A549 (cell line): ENCODE measurements at regions not wholly inside any gene's neighbourhood (a gene's known extent, or its start where the extent isn't known, plus 50 kb on each side); places are given as distances from the start of the nearest gene placed in this dataset.

Experiments
- ATAC-seq, 2 experiments: fragments of 200-7000 bp in 1 of 2; fragments of >200 bp in 1 of 2; cut with Nextera tagmentation in 1 of 2; cut with Tn5 transposase in 1 of 2; 3 replicates each; pipeline versions ENCODE4 v1.8.0 to v1.9.1; 2018 to 2020; ENCODE audit warnings: mild to moderate bottlenecking in 1 of 2, moderate library complexity in 1 of 2
- CTCF ChIA-PET: fragments of 300-600 bp; sonication (Branson Sonifier 250); formaldehyde crosslinking; extraction: SDS; loops from one replicate; lab custom pipeline; 2021; ENCODE audit warnings: antibody characterized with exemption, inconsistent platforms; lab: Yijun Ruan, JAX
- POLR2A ChIA-PET: fragments of 350-600 bp; formaldehyde crosslinking; extraction: SDS; loops from one replicate; lab custom pipeline; 2021; ENCODE audit warnings: antibody characterized with exemption, inconsistent platforms; lab: Yijun Ruan, JAX
- DNase-seq, 2 experiments: peaks; one replicate each; pipeline versions ENCODE4 v3.0.0 to v3.0.0-alpha.2; 2011 to 2016; ENCODE audit warnings: low read depth in 1 of 2, low spot score in 1 of 2
- FAIRE-seq: peaks from 2 replicates; lab custom pipeline; 2011; peaks lifted over from hg19 to GRCh38; lab: Jason Lieb, UNC
- H3K27ac ChIP-seq, 2 experiments: fragments of >200 bp; sonication (Bioruptor Twin); formaldehyde crosslinking; 3 replicates each; pipeline ENCODE4 v1.5.1; 2016 to 2017
- H3K4me1 ChIP-seq: fragments of >200 bp; sonication (Bioruptor Twin); formaldehyde crosslinking; 3 replicates; pipeline ENCODE4 v1.6.1; 2016
- H3K4me2 ChIP-seq: fragments of >200 bp; sonication (Bioruptor Twin); formaldehyde crosslinking; 3 replicates; pipeline ENCODE4 v1.6.1; 2016
- H3K4me3 ChIP-seq: fragments of >200 bp; sonication (Bioruptor Twin); formaldehyde crosslinking; 3 replicates; pipeline ENCODE4 v1.5.1; 2016
- H3K9me3 ChIP-seq: fragments of >200 bp; sonication (Bioruptor Twin); formaldehyde crosslinking; 3 replicates; pipeline ENCODE4 v1.6.1; 2016
- CTCF ChIP-seq: fragments of >200 bp; sonication (Bioruptor Twin); formaldehyde crosslinking; IDR thresholded peaks from 3 replicates; pipeline ENCODE4 v1.5.1; 2016
- EHMT2 ChIP-seq: fragments of 200-600 bp; sonication (generic); IDR thresholded peaks from 2 replicates; pipeline ENCODE4 v1.6.1; 2016; ENCODE audit warnings: antibody characterized with exemption, low read depth, mild to moderate bottlenecking, moderate library complexity
- EP300 ChIP-seq, 2 experiments: fragments of >200 bp; sonication (Bioruptor Twin); formaldehyde crosslinking; IDR thresholded peaks; 2 replicates in 1 of 2; 3 replicates in 1 of 2; pipeline ENCODE4 v1.6.1; 2016 to 2017
- FOSB ChIP-seq: fragments of 250-450 bp; sonication (Bioruptor Pico); IDR thresholded peaks from 2 replicates; pipeline ENCODE4 v1.5.0; 2020; ENCODE audit warnings: mild to moderate bottlenecking, moderate library complexity
- FOSL2 ChIP-seq, 2 experiments: fragments of 450-650 bp in 1 of 2; fragments of >200 bp in 1 of 2; sonication (Bioruptor Twin) in 1 of 2; formaldehyde crosslinking; IDR thresholded peaks; 2 replicates each; pipeline versions ENCODE4 v1.5.0 to v1.6.1; 2016 to 2020; ENCODE audit warnings: mild to moderate bottlenecking in 1 of 2, moderate library complexity in 1 of 2
- GATA3 ChIP-seq: IDR thresholded peaks from 2 replicates; pipeline ENCODE4 v1.6.1; 2012; ENCODE audit warnings: borderline replicate concordance
- HEYL ChIP-seq: fragments of 250-450 bp; sonication (Bioruptor Pico); IDR thresholded peaks from 2 replicates; pipeline ENCODE4 v1.8.0; 2021; ENCODE audit warnings: mild to moderate bottlenecking, moderate library complexity
- HMGXB4 ChIP-seq: fragments of 250-450 bp; sonication (Bioruptor Pico); IDR thresholded peaks from 2 replicates; pipeline ENCODE4 v1.5.0; 2021; ENCODE audit warnings: mild to moderate bottlenecking, moderate library complexity, borderline replicate concordance
- KDM5A ChIP-seq: fragments of 200-600 bp; sonication (generic); IDR thresholded peaks from 2 replicates; pipeline ENCODE4 v1.6.1; 2016; ENCODE audit warnings: antibody characterized with exemption, mild to moderate bottlenecking
- MAZ ChIP-seq: fragments of 150-350 bp; IDR thresholded peaks from 2 replicates; pipeline ENCODE4 v1.6.1; 2014; ENCODE audit warnings: antibody characterized with exemption, low read depth, low read length, borderline replicate concordance
- NR3C1 ChIP-seq: fragments of >200 bp; sonication (Bioruptor Twin); formaldehyde crosslinking; IDR thresholded peaks from 3 replicates; pipeline ENCODE4 v1.6.1; 2017
- PBX3 ChIP-seq: IDR thresholded peaks from 2 replicates; pipeline ENCODE4 v1.6.1; 2012
- POLR2A ChIP-seq: IDR thresholded peaks from 2 replicates; pipeline ENCODE4 v1.6.1; 2012; ENCODE audit warnings: mild to moderate bottlenecking, low read length
- RCOR1 ChIP-seq: fragments of 150-350 bp; IDR thresholded peaks from 2 replicates; pipeline ENCODE4 v1.6.1; 2014; ENCODE audit warnings: antibody characterized with exemption, low read length, low read depth
- USF2 ChIP-seq: fragments of 450-650 bp; IDR thresholded peaks from 2 replicates; pipeline ENCODE4 v1.6.1; 2014; ENCODE audit warnings: antibody characterized with exemption
- ZFP36 ChIP-seq: fragments of 450-650 bp; IDR thresholded peaks from 2 replicates; pipeline ENCODE4 v1.6.1; 2014; ENCODE audit warnings: borderline replicate concordance; ENCODE audit not compliant: partially characterized antibody
- ZSCAN20 ChIP-seq: fragments of 250-450 bp; sonication (Bioruptor Pico); IDR thresholded peaks from 2 replicates; pipeline ENCODE4 v1.8.0; 2022; ENCODE audit warnings: mild to moderate bottlenecking, moderate library complexity
- WGBS: methylation state at CpG from one replicate; pipeline ENCODE4 v1.1.6; 2017; ENCODE audit errors: missing lambda C conversion rate; 5-methylcytosine and 5-hydroxymethylcytosine counted together

GRCh38 chr15:70169147-70169546, 71.4 kb upstream of the TLE3 start:
- DNase-seq (no peak), FAIRE-seq (no peak), ATAC-seq (no peak)
- WGBS: 64% methylated on average over 3 of the region's 3 CpGs
- TF ChIP-seq USF2: no peak
- no peak for TF ChIP-seq KDM5A
- no peak for TF ChIP-seq GATA3
- TF ChIP-seq CTCF: no peak
- no peak for TF ChIP-seq HEYL (CRISPR knock-in tag)
- no peak for TF ChIP-seq FOSL2 (IDR thresholded peaks at IDR 0.05)
- no peak for TF ChIP-seq FOSL2 (CRISPR knock-in tag; IDR thresholded peaks at IDR 0.05)
- TF ChIP-seq NR3C1: no peak
- no peak for TF ChIP-seq ZSCAN20 (CRISPR knock-in tag)
- no peak overlapping the region for H3K27ac ChIP-seq
- H3K4me1 ChIP-seq: no peaks in the 10 kb centered on the region
- ChIA-PET CTCF (interaction anchor here (1.0 to 2.0 kb wide), 3 partner anchors 10 to 320 kb away, joined by 3 to 4 read pairs (median 4); no protein-coding TSS in a partner anchor), POLR2A (no interaction called here)
- H3K4me2 ChIP-seq: no peak overlapping the region
- no peak overlapping the region for H3K4me3 ChIP-seq
- H3K9me3 ChIP-seq: peaks cover 4% of the 10 kb centered on the region; the same call in 1 of the 3 replicates

- ChIA-PET POLR2A (no interaction called here), CTCF (interaction anchor here (0.8 to 2.0 kb wide), 3 partner anchors 13 to 298 kb away, joined by 3 to 4 read pairs (median 3); no protein-coding TSS in a partner anchor)
- Histone ChIP-seq H3K4me2 (no peak overlapping the region), H3K27ac (no peak overlapping the region), H3K9me3 (peaks cover 6% of the 10 kb centered on the region; the same call in 1 of the 3 replicates), H3K4me1 (no peaks in the 10 kb centered on the region), H3K4me3 (no peak overlapping the region)
- no peak for TF ChIP-seq PBX3
- TF ChIP-seq HEYL (CRISPR knock-in tag): no peak
- peak; percentile 48 for TF ChIP-seq ZFP36
- ATAC-seq (no peak), DNase-seq (no peak), FAIRE-seq (no peak)
- WGBS: 58% methylated on average over 3 of the region's 3 CpGs
Measured at GRCh38 chr15:70167155-70167554, 69.4 kb upstream of the TLE3 start.

GRCh38 chr15:70166506-70167087, 68.9 kb upstream of the TLE3 start:
- Histone ChIP-seq H3K4me1 (no peaks in the 10 kb centered on the region), H3K9me3 (peaks cover 6% of the 10 kb centered on the region; the same call in 1 of the 3 replicates), H3K4me3 (no peak overlapping the region), H3K4me2 (no peak overlapping the region), H3K27ac (no peak overlapping the region)
- FAIRE-seq: no peak
- no peak for ATAC-seq
- WGBS: 83% methylated on average over 13 of the region's 13 CpGs
- DNase-seq: no peak
- ChIA-PET CTCF (interaction anchor here (0.8 kb wide), 1 partner anchor 13 kb away, joined by 3 read pairs; no protein-coding TSS in a partner anchor), POLR2A (no interaction called here)
- TF ChIP-seq EP300 (IDR thresholded peaks at IDR 0.05) (no peak), HMGXB4 (CRISPR knock-in tag) (no peak), FOSB (CRISPR knock-in tag) (no peak), EHMT2 (no peak), RCOR1 (no peak), CTCF (no peak), MAZ (no peak), POLR2A (no peak)
- TF ChIP-seq, all 56 proteins: peak for 0
